VCaP (cell line): ENCODE measurements at regions not wholly inside any gene's neighbourhood (a gene's known extent, or its start where the extent isn't known, plus 50 kb on each side); places are given as distances from the start of the nearest gene placed in this dataset.
"Not testable (repeated sequence)": the region's sequence is repeated elsewhere in the genome, so short reads cannot be mapped to it uniquely, and the experiment has no call there.

Experiments used
- H3K27ac ChIP-seq: fragments of 450-650 bp; 2 replicates; pipeline ENCODE4 v1.5.1; 2017
- TF ChIP-seq, protein P1 (sequence below): fragments of 450-650 bp; conservative IDR thresholded peaks from 2 replicates; pipeline ENCODE4 v1.5.1; 2017; ENCODE audit warnings: mild to moderate bottlenecking, moderate library complexity

DNA sequence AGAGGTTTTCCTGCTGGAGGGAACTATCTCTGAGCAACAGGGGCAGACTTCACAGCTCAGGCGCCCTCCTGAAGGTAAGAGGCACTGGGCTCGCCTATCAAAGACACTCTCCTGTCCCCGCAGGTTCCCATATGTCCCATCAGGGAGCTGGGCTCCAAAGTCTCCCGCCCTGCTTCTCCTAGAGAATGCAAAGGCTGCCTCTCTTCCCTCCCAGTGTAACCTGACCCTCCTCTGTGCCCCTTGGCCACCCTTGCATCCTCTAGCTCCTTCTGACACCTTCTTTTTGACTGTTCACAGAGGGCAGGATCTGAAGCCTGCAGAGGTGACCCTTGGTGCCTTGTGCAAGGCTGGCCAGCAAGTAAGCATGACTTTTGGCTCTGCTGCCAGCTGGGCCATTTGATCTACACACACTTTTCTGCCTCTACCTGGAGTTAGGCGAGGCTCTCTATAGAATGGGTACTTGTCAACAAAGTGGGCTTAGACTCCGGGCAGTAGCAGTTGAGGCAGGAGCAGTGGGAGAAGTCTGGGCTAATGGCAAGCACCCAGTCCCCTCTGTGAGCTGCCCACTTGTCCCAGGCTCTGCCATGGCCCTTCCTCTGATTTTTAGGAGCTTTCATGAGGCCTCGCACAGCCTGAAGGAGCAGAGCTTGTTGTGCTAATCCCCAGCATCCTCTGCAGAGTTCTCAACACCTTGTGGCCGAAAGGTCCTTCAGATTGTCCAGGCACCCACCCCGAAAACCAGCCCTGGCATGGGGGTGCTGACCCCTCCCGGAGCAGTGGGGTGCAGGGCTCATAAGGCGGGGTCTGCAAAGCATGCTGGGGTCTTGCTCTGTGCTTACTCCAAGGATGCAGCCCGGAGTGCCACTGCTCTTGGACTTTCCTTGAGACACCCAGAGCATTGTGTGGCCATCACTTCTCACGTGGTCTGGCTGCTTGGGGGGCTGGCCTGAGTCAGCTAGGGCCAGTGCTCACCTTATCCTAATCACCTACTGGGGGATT, 122.9 kb downstream of the METRNL start:
- no peak overlapping the region for H3K27ac ChIP-seq
- TF ChIP-seq, protein P1, sequence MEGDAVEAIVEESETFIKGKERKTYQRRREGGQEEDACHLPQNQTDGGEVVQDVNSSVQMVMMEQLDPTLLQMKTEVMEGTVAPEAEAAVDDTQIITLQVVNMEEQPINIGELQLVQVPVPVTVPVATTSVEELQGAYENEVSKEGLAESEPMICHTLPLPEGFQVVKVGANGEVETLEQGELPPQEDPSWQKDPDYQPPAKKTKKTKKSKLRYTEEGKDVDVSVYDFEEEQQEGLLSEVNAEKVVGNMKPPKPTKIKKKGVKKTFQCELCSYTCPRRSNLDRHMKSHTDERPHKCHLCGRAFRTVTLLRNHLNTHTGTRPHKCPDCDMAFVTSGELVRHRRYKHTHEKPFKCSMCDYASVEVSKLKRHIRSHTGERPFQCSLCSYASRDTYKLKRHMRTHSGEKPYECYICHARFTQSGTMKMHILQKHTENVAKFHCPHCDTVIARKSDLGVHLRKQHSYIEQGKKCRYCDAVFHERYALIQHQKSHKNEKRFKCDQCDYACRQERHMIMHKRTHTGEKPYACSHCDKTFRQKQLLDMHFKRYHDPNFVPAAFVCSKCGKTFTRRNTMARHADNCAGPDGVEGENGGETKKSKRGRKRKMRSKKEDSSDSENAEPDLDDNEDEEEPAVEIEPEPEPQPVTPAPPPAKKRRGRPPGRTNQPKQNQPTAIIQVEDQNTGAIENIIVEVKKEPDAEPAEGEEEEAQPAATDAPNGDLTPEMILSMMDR = no peak

DNA sequence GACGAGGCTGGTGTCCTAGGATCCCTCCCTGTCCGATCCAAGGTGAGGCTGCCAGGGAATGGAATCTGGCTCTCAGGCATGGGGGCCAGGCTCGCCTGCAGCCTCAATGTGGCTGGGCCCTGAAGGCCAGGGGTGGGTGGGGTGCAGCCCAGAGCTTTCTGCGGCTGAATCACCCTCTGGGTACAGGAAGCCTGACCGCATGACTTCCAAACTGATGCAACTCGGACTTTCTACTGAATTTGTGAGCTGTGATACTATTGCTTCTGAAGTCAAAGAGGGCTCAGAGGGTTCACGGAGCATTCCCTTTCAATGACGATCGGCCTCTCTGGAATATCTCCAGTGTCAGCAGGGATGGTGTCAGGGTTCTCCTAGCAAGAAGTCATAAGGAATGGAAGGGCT, 123.7 kb downstream of the METRNL start:
- TF ChIP-seq, protein P1 = no peak
- no peak overlapping the region for H3K27ac ChIP-seq

DNA sequence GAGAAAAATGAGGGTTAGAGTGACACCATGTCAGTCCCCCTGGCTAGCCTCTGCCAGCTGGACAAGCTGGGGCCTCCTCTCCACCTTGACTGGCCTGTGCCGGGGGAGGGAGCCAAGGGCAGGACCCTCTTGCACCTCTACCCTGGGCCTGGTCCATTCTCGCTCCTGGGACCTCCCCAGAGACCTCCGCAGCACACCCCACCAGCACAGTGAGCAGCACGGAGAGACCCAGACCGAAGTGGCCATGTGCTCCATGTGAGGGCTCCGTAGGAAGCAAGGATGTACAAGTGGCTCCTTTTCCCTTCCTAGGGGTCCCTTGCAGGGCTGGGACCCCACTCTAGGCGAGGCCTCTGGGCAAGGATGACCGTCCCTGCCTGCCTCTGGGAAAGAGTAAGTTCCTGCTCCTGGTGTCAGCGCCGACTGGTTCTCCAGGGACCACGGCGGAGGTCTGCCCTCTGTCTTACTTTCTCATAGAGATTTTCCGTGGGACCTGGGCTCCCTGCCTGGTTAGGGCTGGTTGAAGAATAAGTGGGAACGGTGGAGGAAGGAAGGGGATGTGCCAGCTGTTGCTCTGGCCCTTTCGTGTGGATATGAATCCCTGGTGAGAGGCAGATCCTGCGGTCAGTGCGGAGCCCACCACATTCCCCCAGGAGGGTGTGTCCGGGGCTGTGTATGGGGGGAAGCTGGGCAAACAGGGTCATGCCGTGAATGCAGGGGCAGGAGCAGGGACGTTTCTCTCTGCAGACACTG, 124.2 kb downstream of the METRNL start:
- H3K27ac ChIP-seq = no peak overlapping the region
- TF ChIP-seq, protein P1 = no peak

DNA sequence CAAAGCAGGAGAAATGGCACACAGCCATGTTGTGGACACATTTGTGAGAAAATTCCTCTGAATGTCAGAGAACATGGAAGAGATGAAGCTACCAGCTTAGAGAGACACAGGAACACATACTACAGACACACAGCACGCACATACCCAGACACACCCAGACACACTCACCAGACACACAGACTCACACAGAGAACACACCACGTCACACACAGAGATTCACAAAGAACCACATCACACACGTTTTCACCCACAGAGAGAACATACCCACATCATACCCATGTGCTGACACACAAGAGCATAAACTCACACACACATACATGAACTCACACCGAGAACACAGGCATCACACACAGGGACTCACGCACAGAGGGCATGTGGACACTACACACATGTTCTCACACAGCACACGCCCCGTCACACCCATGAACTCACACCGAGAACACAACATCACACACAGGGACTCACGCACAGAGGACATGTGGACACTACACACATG, 124.9 kb downstream of the METRNL start:
- H3K27ac ChIP-seq = no peak overlapping the region
- TF ChIP-seq, protein P1 = no peak

DNA sequence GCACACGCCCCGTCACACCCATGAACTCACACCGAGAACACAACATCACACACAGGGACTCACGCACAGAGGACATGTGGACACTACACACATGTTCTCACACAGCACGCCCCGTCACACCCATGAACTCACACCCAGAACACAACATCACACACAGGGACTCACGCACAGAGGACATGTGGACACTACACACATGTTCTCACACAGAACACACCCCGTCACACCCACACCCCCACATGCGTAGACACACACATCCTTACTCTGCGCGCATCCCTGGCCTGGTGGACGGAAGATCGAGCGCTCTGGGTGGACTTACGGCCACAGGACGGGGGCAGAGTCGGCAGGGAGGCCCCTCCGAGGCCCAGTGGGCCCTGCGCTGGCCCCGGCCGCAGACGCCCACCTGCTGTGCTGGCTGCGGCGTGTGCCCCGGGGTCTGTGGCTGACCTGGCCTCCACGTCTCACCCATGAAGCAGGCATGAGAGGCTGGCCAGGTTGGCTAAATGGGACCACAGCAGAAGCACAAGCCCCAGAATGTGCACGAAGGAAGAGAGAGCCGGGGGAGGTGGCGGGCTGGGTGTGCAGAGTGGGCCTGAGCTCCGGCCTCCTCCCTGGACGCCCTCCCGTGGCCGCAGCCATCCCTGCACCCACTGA, 125.5 kb downstream of the METRNL start:
- H3K27ac ChIP-seq = not testable (repeated sequence)

DNA sequence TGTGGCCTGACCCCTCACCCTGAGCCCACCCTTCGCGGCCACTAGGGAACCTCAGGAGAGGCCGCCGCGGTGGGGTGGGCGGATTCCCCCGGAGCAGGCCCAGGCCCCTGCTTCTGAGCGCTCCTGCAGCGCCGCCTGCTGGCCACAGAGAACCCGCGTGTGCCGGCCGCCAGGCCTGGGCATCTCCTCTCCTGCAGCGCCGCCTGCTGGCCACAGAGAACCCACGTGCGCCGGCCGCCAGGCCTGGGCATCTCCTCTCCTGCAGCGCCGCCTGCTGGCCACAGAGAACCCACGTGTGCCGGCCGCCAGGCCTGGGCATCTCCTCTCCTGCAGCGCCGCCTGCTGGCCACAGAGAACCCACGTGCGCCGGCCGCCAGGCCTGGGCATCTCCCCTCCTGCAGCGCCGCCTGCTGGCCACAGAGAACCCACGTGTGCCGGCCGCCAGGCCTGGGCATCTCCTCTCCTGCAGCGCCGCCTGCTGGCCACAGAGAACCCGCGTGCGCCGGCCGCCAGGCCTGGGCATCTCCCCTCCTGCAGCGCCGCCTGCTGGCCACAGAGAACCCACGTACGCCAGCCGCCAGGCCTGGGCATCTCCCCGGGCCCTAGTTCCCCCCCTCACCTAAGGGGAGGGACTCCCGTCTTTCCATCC, 126.1 kb downstream of the METRNL start:
- H3K27ac ChIP-seq = not testable (repeated sequence)

DNA sequence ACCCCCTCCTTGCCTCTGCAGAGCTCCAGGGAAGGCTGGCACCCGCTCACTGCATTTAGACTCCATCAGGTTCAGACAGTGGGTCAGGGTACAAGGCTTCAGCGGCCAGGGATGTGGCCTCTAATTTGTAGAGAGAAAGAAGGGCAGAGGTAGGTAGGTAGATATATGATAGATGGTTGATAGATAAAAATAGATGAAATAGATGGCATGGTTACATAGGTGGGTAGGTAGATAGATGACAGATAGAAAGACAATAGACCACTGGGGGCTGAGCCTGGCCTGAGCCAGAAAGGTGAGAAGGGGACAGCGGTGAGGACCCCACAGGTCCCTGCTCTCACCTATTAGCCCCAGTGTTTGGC, 126.6 kb downstream of the METRNL start:
- H3K27ac ChIP-seq = not testable (repeated sequence)

DNA sequence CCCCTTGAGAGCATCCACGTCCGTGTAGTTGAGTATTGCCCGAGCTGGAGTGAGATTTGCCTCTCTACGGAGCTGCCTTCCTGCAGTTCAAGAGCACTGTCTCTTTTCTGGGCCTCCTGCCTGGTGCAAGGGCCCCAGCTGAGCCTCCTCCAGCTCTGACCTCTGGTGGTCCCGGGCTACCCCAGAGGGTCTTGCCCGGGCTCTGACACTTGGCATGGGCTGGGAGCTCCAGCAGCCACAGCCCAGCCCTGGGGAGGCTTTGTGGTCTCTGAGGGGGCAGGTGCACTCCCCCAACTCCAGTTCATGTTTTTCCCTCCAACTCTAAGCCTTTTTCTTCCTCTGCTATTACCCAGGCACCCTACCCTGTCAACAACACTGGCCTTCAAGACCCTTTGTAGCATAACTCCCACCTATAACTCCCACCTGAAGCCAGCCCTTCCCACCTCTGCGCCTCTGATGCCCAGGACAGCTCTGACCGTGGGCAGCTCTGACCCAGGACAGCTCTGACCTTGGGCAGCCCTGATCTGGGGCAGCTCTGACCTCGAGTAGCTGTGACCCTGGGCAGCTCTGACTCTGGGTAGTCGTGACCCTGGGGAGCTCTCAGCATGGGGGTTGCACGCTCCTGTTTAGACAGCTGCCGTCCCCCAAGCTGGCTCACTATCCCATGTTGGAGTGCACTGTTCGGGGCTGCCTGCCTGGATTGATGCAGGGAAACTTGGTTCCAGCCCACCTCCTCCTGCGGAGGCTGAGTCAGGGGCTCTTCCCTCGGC, 127.6 kb downstream of the METRNL start:
- not testable (repeated sequence) for H3K27ac ChIP-seq

DNA sequence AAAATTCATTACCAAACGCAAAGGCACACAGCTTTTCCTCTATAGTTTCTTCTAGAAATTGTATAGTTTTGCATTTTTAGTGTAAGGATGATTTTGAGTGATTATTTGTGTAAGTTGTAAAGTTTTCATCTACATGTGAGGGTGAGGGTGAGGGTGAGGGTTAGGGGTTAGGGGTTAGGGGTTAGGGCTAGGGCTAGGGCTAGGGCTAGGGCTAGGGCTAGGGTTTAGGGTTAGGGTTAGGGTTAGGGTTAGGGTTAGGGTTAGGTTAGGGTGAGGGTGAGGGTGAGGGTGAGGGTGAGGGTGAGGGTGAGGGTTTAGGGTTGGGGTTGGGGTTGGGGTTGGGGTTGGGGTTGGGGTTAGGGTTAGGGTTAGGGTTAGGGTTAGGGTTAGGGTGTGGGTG, 167.6 kb downstream of the METRNL start:
- not testable (repeated sequence) for H3K27ac ChIP-seq
